GM12865 (cell line): ENCODE measurements at regions not wholly inside any gene's neighbourhood (a gene's known extent, or its start where the extent isn't known, plus 50 kb on each side); places are given as distances from the start of the nearest gene placed in this dataset.

Source experiments
- DNase-seq: peaks from one replicate; pipeline ENCODE4 v3.0.0; 2010; ENCODE audit warnings: low read depth
- H3K4me3 ChIP-seq: 2 replicates; pipeline ENCODE4 v1.5.1; 2011; ENCODE audit warnings: mild to moderate bottlenecking, low read depth, low read length, control low read depth
- TF ChIP-seq, protein P1 (sequence below): IDR thresholded peaks from 2 replicates; pipeline ENCODE4 v1.5.1; 2011; ENCODE audit warnings: low read length, control low read depth, low read depth, inconsistent platforms; ENCODE audit not compliant: insufficient read depth; ENCODE audit errors: missing control alignments

DNA sequence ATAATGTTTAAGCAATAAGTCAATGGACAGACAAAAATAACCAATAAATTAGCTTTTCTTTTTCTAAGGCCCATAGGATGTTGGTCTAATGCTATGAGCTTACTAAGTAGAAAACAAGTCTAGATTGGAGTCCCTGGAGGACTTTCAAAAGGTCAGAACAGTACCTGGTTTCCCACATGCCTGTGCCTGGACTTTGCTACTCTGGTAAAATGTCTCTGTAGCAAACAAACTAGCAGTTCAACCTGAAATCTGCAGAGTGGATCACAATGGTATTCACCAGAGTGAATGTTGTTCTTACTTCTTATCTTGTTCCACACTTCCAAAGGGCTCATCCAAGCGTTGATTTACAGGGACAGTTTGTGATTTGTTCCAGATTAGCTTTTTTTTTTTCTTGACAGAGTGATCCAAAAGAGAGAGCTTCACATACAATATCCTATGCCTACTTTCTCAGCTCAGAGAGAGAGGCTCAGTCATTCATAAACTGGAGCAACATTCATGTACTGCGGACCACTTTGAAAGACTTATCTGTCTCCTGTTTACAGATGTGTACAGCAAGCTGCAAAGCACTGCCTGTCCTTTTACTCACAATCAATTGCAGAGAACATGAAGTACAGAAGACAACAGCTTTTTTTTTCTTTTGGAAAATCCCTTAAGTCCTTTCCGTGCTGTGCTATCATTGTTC is 466.1 kb downstream of the SPATA31D1 start:
- DNase-seq, result no peak
- no peak overlapping the region for H3K4me3 ChIP-seq
- TF ChIP-seq, protein P1, sequence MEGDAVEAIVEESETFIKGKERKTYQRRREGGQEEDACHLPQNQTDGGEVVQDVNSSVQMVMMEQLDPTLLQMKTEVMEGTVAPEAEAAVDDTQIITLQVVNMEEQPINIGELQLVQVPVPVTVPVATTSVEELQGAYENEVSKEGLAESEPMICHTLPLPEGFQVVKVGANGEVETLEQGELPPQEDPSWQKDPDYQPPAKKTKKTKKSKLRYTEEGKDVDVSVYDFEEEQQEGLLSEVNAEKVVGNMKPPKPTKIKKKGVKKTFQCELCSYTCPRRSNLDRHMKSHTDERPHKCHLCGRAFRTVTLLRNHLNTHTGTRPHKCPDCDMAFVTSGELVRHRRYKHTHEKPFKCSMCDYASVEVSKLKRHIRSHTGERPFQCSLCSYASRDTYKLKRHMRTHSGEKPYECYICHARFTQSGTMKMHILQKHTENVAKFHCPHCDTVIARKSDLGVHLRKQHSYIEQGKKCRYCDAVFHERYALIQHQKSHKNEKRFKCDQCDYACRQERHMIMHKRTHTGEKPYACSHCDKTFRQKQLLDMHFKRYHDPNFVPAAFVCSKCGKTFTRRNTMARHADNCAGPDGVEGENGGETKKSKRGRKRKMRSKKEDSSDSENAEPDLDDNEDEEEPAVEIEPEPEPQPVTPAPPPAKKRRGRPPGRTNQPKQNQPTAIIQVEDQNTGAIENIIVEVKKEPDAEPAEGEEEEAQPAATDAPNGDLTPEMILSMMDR, result no peak

- DNase-seq, result peak; percentile 32
- no peak overlapping the region for H3K4me3 ChIP-seq
- TF ChIP-seq, protein P1, result no peak
These were observed 468.1 kb downstream of the SPATA31D1 start for GRCh38 chr9:82456642-82457041.

DNA sequence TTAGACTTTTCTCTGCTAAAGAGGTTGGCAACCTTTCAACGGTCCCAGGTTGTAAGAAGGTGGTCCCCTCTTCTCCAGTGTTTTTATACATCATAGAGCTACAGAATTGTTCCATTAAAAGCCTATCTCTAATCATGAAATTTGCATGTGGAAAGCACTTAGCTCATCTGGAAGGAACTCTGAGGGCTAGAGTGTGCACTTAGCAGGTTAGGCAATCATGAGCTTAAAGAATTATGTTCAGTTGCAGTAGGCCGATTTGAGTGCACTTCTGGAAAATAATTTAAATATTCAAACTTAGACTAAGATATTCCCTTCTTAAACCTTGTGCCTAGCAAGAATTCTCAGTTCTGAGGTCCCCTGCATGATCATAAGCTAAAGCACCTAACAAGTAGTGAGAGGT is 468.7 kb downstream of the SPATA31D1 start:
- TF ChIP-seq, protein P1, result no peak
- no peak overlapping the region for H3K4me3 ChIP-seq

GRCh38 chr9:82457891-82458290 is 469.3 kb downstream of the SPATA31D1 start:
- peak; percentile 15 for DNase-seq
- TF ChIP-seq, protein P1, result no peak
- H3K4me3 ChIP-seq, result no peak overlapping the region

More for the DNA sequence above, 468.7 kb downstream of the SPATA31D1 start:
- DNase-seq, result no peak

- no peak overlapping the region for H3K4me3 ChIP-seq
These were observed 469.7 kb downstream of the SPATA31D1 start for GRCh38 chr9:82458296-82458695.

GRCh38 chr9:82466616-82467260 is 478.2 kb downstream of the SPATA31D1 start:
- H3K4me3 ChIP-seq, result no peak overlapping the region; the same call in 1 of the 2 replicates
- peak; percentile 70 for DNase-seq
- TF ChIP-seq, protein P1, result peak; percentile 35

More at GRCh38 chr9:82458296-82458695, 469.7 kb downstream of the SPATA31D1 start:
- TF ChIP-seq, protein P1, result no peak
- DNase-seq, result no peak
